Neutrophil (primary cell): ENCODE measurements at regions not wholly inside any gene's neighbourhood (a gene's known extent, or its start where the extent isn't known, plus 50 kb on each side); places are given as distances from the start of the nearest gene placed in this dataset.

ENCODE experiments used
- H3K27ac ChIP-seq: fragments of 200-600 bp; sonication (generic); 2 replicates; pipeline ENCODE4 v1.5.1; 2016; ENCODE audit warnings: mild to moderate bottlenecking, moderate library complexity
- H3K27me3 ChIP-seq: fragments of 200-600 bp; sonication (generic); 2 replicates; pipeline ENCODE4 v1.6.0; 2016; ENCODE audit warnings: mild to moderate bottlenecking
- H3K36me3 ChIP-seq: fragments of 200-600 bp; sonication (generic); 2 replicates; pipeline ENCODE4 v1.5.1; 2017
- H3K4me1 ChIP-seq, 2 experiments: fragments of 200-600 bp in 1 of 2; sonication (generic) in 1 of 2; 1 replicate in 1 of 2; 2 replicates in 1 of 2; pipeline versions ENCODE4 v1.5.1 to v1.6.1; 2013 to 2016; ENCODE audit warnings: low read depth in 1 of 2, low read length in 1 of 2, mild to moderate bottlenecking in 1 of 2, moderate library complexity in 1 of 2; ENCODE audit not compliant: control insufficient read depth in 1 of 2, insufficient read depth in 1 of 2
- H3K4me3 ChIP-seq, 2 experiments: fragments of 200-600 bp in 1 of 2; sonication (generic) in 1 of 2; 1 replicate in 1 of 2; 2 replicates in 1 of 2; pipeline ENCODE4 v1.5.1; 2013 to 2016; ENCODE audit warnings: low read depth in 1 of 2, low read length in 1 of 2, mild to moderate bottlenecking in 1 of 2, moderate library complexity in 1 of 2
- H3K9me3 ChIP-seq: fragments of 200-600 bp; sonication (generic); 2 replicates; pipeline ENCODE4 v1.5.1; 2016
- CTCF ChIP-seq: fragments of 200-600 bp; sonication (generic); IDR thresholded peaks from 2 replicates; pipeline ENCODE4 v1.5.1; 2016; ENCODE audit warnings: antibody characterized with exemption

GRCh38 chr2:160921386-160921964 is 238.8 kb upstream of the TANK start:
- Histone ChIP-seq H3K27ac (no peak overlapping the region), H3K4me3 (no peak overlapping the region), H3K27me3 (no peaks in the 10 kb centered on the region), H3K4me1 (no peaks in the 10 kb centered on the region), H3K9me3 (no peaks in the 10 kb centered on the region), H3K36me3 (no peaks in the 10 kb centered on the region)
- TF ChIP-seq CTCF, result no peak

- Histone ChIP-seq H3K27me3 (no peaks in the 10 kb centered on the region), H3K4me1 (no peaks in the 10 kb centered on the region), H3K36me3 (no peaks in the 10 kb centered on the region), H3K27ac (no peak overlapping the region), H3K9me3 (no peaks in the 10 kb centered on the region), H3K4me3 (no peak overlapping the region)
- no peak for TF ChIP-seq CTCF
Measured at GRCh38 chr2:160924936-160925353, 235.3 kb upstream of the TANK start.

- Histone ChIP-seq H3K36me3 (no peaks in the 10 kb centered on the region), H3K27me3 (no peaks in the 10 kb centered on the region), H3K27ac (no peak overlapping the region), H3K4me3 (no peak overlapping the region), H3K9me3 (no peaks in the 10 kb centered on the region), H3K4me1 (no peaks in the 10 kb centered on the region)
- no peak for TF ChIP-seq CTCF
Measured at GRCh38 chr2:160925956-160926355, 234.3 kb upstream of the TANK start.

- H3K9me3 ChIP-seq, result no peaks in the 10 kb centered on the region
- TF ChIP-seq CTCF, result no peak
- H3K27me3 ChIP-seq, result no peaks in the 10 kb centered on the region
- no peak overlapping the region for H3K4me3 ChIP-seq
- no peaks in the 10 kb centered on the region for H3K4me1 ChIP-seq
- H3K27ac ChIP-seq, result no peak overlapping the region
- H3K36me3 ChIP-seq, result no peaks in the 10 kb centered on the region
Measured at GRCh38 chr2:160927324-160927723, 232.9 kb upstream of the TANK start.

GRCh38 chr2:160928854-160929301 is 231.3 kb upstream of the TANK start:
- no peak overlapping the region for H3K4me3 ChIP-seq
- no peaks in the 10 kb centered on the region for H3K9me3 ChIP-seq
- H3K36me3 ChIP-seq, result no peaks in the 10 kb centered on the region
- H3K27me3 ChIP-seq, result no peaks in the 10 kb centered on the region
- H3K4me1 ChIP-seq, result no peaks in the 10 kb centered on the region
- no peak for TF ChIP-seq CTCF
- H3K27ac ChIP-seq, result no peak overlapping the region

GRCh38 chr2:160931531-160931930 is 228.7 kb upstream of the TANK start:
- Histone ChIP-seq H3K4me1 (no peaks in the 10 kb centered on the region), H3K27ac (no peak overlapping the region), H3K4me3 (no peak overlapping the region), H3K27me3 (no peaks in the 10 kb centered on the region), H3K9me3 (no peaks in the 10 kb centered on the region), H3K36me3 (no peaks in the 10 kb centered on the region)
- no peak for TF ChIP-seq CTCF
